A549 (cell line): ENCODE measurements at regions not wholly inside any gene's neighbourhood (a gene's known extent, or its start where the extent isn't known, plus 50 kb on each side); places are given as distances from the start of the nearest gene placed in this dataset.

Source experiments
- ATAC-seq, 2 experiments: fragments of 200-7000 bp in 1 of 2; fragments of >200 bp in 1 of 2; cut with Nextera tagmentation in 1 of 2; cut with Tn5 transposase in 1 of 2; 3 replicates each; pipeline versions ENCODE4 v1.8.0 to v1.9.1; 2018 to 2020; ENCODE audit warnings: mild to moderate bottlenecking in 1 of 2, moderate library complexity in 1 of 2
- CTCF ChIA-PET: fragments of 300-600 bp; sonication (Branson Sonifier 250); formaldehyde crosslinking; extraction: SDS; loops from one replicate; lab custom pipeline; 2021; ENCODE audit warnings: antibody characterized with exemption, inconsistent platforms; lab: Yijun Ruan, JAX
- POLR2A ChIA-PET: fragments of 350-600 bp; formaldehyde crosslinking; extraction: SDS; loops from one replicate; lab custom pipeline; 2021; ENCODE audit warnings: antibody characterized with exemption, inconsistent platforms; lab: Yijun Ruan, JAX
- DNase-seq, 2 experiments: peaks; one replicate each; pipeline versions ENCODE4 v3.0.0 to v3.0.0-alpha.2; 2011 to 2016; ENCODE audit warnings: low read depth in 1 of 2, low spot score in 1 of 2
- FAIRE-seq: peaks from 2 replicates; lab custom pipeline; 2011; peaks lifted over from hg19 to GRCh38; lab: Jason Lieb, UNC
- H3K27ac ChIP-seq, 2 experiments: fragments of >200 bp; sonication (Bioruptor Twin); formaldehyde crosslinking; 3 replicates each; pipeline ENCODE4 v1.5.1; 2016 to 2017
- H3K4me1 ChIP-seq: fragments of >200 bp; sonication (Bioruptor Twin); formaldehyde crosslinking; 3 replicates; pipeline ENCODE4 v1.6.1; 2016
- H3K4me2 ChIP-seq: fragments of >200 bp; sonication (Bioruptor Twin); formaldehyde crosslinking; 3 replicates; pipeline ENCODE4 v1.6.1; 2016
- H3K4me3 ChIP-seq: fragments of >200 bp; sonication (Bioruptor Twin); formaldehyde crosslinking; 3 replicates; pipeline ENCODE4 v1.5.1; 2016
- H3K9me3 ChIP-seq: fragments of >200 bp; sonication (Bioruptor Twin); formaldehyde crosslinking; 3 replicates; pipeline ENCODE4 v1.6.1; 2016
- BHLHE40 ChIP-seq: IDR thresholded peaks from 2 replicates; pipeline ENCODE4 v1.6.1; 2012; ENCODE audit warnings: low read depth, low read length, inconsistent platforms
- CBX2 ChIP-seq: fragments of 200-600 bp; sonication (generic); IDR thresholded peaks from 2 replicates; pipeline ENCODE4 v1.6.1; 2016; ENCODE audit warnings: low read depth, mild to moderate bottlenecking, borderline replicate concordance
- CBX8 ChIP-seq: fragments of 200-600 bp; sonication (generic); IDR thresholded peaks from 2 replicates; pipeline ENCODE4 v1.6.1; 2016
- CEBPB ChIP-seq, 2 experiments: fragments of >200 bp in 1 of 2; sonication (Bioruptor Twin) in 1 of 2; formaldehyde crosslinking in 1 of 2; IDR thresholded peaks; 2 replicates each; pipeline ENCODE4 v1.6.1; 2012 to 2016
- CHD4 ChIP-seq: fragments of 200-600 bp; sonication (generic); IDR thresholded peaks from 2 replicates; pipeline ENCODE4 v1.6.1; 2016; ENCODE audit warnings: antibody characterized with exemption, mild to moderate bottlenecking, borderline replicate concordance
- FOSB ChIP-seq: fragments of 250-450 bp; sonication (Bioruptor Pico); IDR thresholded peaks from 2 replicates; pipeline ENCODE4 v1.5.0; 2020; ENCODE audit warnings: mild to moderate bottlenecking, moderate library complexity
- FOSL2 ChIP-seq, 2 experiments: fragments of 450-650 bp in 1 of 2; fragments of >200 bp in 1 of 2; sonication (Bioruptor Twin) in 1 of 2; formaldehyde crosslinking; IDR thresholded peaks; 2 replicates each; pipeline versions ENCODE4 v1.5.0 to v1.6.1; 2016 to 2020; ENCODE audit warnings: mild to moderate bottlenecking in 1 of 2, moderate library complexity in 1 of 2
- GATA3 ChIP-seq: IDR thresholded peaks from 2 replicates; pipeline ENCODE4 v1.6.1; 2012; ENCODE audit warnings: borderline replicate concordance
- HEYL ChIP-seq: fragments of 250-450 bp; sonication (Bioruptor Pico); IDR thresholded peaks from 2 replicates; pipeline ENCODE4 v1.8.0; 2021; ENCODE audit warnings: mild to moderate bottlenecking, moderate library complexity
- HOXB13 ChIP-seq: fragments of 250-450 bp; sonication (Bioruptor Pico); IDR thresholded peaks from 2 replicates; pipeline ENCODE4 v1.5.0; 2020; ENCODE audit warnings: low read depth, mild to moderate bottlenecking, moderate library complexity
- JUNB ChIP-seq: fragments of >200 bp; sonication (Bioruptor Twin); formaldehyde crosslinking; IDR thresholded peaks from 2 replicates; pipeline ENCODE4 v1.6.1; 2016
- MAFK ChIP-seq: fragments of 450-650 bp; IDR thresholded peaks from 2 replicates; pipeline ENCODE4 v1.6.1; 2014; ENCODE audit not compliant: partially characterized antibody
- MAZ ChIP-seq: fragments of 150-350 bp; IDR thresholded peaks from 2 replicates; pipeline ENCODE4 v1.6.1; 2014; ENCODE audit warnings: antibody characterized with exemption, low read depth, low read length, borderline replicate concordance
- MYC ChIP-seq: IDR thresholded peaks from 2 replicates; pipeline ENCODE4 v1.6.1; 2012; ENCODE audit warnings: mild to moderate bottlenecking, inconsistent platforms, low read length, improper control_type of control experiment, borderline replicate concordance
- RFX5 ChIP-seq: fragments of 450-650 bp; IDR thresholded peaks from 2 replicates; pipeline ENCODE4 v1.7.1; 2014; ENCODE audit warnings: antibody characterized with exemption, mild to moderate bottlenecking, moderate library complexity
- RNF2 ChIP-seq: fragments of 200-600 bp; sonication (generic); IDR thresholded peaks from 2 replicates; pipeline ENCODE4 v1.6.1; 2016; ENCODE audit warnings: low read depth, mild to moderate bottlenecking, antibody characterized with exemption, moderate library complexity, borderline replicate concordance
- SMC3 ChIP-seq: fragments of >200 bp; sonication (Bioruptor Twin); formaldehyde crosslinking; IDR thresholded peaks from 3 replicates; pipeline ENCODE4 v1.6.1; 2018; ENCODE audit warnings: inconsistent platforms
- TFCP2L1 ChIP-seq: fragments of 250-450 bp; sonication (Bioruptor Pico); IDR thresholded peaks from 2 replicates; pipeline ENCODE4 v1.5.0; 2021; ENCODE audit warnings: mild to moderate bottlenecking
- TP53 ChIP-seq: fragments of 250-450 bp; sonication (Bioruptor Pico); IDR thresholded peaks from 2 replicates; pipeline ENCODE4 v1.5.0; 2021; ENCODE audit warnings: mild to moderate bottlenecking, moderate library complexity
- ZC3H11A ChIP-seq: fragments of 450-650 bp; IDR thresholded peaks from 2 replicates; pipeline ENCODE4 v1.6.1; 2014; ENCODE audit warnings: antibody characterized with exemption, mild to moderate bottlenecking
- ZNF302 ChIP-seq: fragments of 250-450 bp; sonication (Bioruptor Pico); IDR thresholded peaks from 2 replicates; pipeline ENCODE4 v1.9.0; 2021; ENCODE audit warnings: inconsistent platforms, mild to moderate bottlenecking, moderate library complexity
- ZSCAN20 ChIP-seq: fragments of 250-450 bp; sonication (Bioruptor Pico); IDR thresholded peaks from 2 replicates; pipeline ENCODE4 v1.8.0; 2022; ENCODE audit warnings: mild to moderate bottlenecking, moderate library complexity
- WGBS: methylation state at CpG from one replicate; pipeline ENCODE4 v1.1.6; 2017; ENCODE audit errors: missing lambda C conversion rate; 5-methylcytosine and 5-hydroxymethylcytosine counted together
- TF ChIP-seq, protein P1 (sequence below): IDR thresholded peaks from 2 replicates; pipeline ENCODE4 v1.6.1; 2012
- TF ChIP-seq, protein P2 (sequence below): fragments of 200-600 bp; sonication (generic); IDR thresholded peaks from 2 replicates; pipeline ENCODE4 v1.6.1; 2016; ENCODE audit warnings: antibody characterized with exemption, mild to moderate bottlenecking, moderate library complexity
- TF ChIP-seq, protein P3 (sequence below): fragments of 450-650 bp; IDR thresholded peaks from 2 replicates; pipeline ENCODE4 v1.6.1; 2014; ENCODE audit warnings: antibody characterized with exemption

DNA sequence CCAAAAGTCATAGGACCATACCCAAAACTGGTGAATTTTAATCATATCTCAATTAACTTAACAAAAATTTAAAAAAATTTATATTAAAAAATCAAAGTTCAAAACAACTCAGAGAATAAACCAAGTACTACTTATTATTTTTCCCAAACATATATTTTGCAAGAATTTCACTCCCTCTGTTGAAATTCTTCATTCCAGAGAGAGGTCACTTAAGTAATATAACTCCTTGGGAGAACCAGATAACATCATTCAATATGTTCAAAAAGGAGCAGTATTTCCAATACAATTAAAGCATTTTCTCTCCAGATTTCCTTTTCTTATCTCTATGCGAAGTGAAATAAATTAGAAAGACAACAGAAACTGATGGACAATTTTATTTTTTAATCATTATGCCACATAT is 165.9 kb upstream of the RND3 start:
- FAIRE-seq: no peak
- CTCF ChIA-PET: no interaction called here
- POLR2A ChIA-PET: no interaction called here
- no peak for DNase-seq
- ATAC-seq: no peak
- no peaks in the 10 kb centered on the region for H3K4me1 ChIP-seq
- no peak overlapping the region for H3K4me3 ChIP-seq
- TF ChIP-seq HEYL (CRISPR knock-in tag) (no peak), ZSCAN20 (CRISPR knock-in tag) (no peak), TP53 (CRISPR knock-in tag) (no peak), CHD4 (no peak), RFX5 (no peak), FOSB (CRISPR knock-in tag) (no peak), FOSL2 (IDR thresholded peaks at IDR 0.05) (no peak), FOSL2 (CRISPR knock-in tag; IDR thresholded peaks at IDR 0.05) (no peak), SMC3 (no peak), MAFK (no peak), GATA3 (no peak), MYC (no peak), ZNF302 (no peak)
- TF ChIP-seq, protein P1, sequence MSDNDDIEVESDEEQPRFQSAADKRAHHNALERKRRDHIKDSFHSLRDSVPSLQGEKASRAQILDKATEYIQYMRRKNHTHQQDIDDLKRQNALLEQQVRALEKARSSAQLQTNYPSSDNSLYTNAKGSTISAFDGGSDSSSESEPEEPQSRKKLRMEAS: no peak
- H3K9me3 ChIP-seq: no peaks in the 10 kb centered on the region
- no peak overlapping the region for H3K4me2 ChIP-seq
- 60% methylated on average over 1 of the region's 1 CpG for WGBS
- no peak overlapping the region for H3K27ac ChIP-seq

DNA sequence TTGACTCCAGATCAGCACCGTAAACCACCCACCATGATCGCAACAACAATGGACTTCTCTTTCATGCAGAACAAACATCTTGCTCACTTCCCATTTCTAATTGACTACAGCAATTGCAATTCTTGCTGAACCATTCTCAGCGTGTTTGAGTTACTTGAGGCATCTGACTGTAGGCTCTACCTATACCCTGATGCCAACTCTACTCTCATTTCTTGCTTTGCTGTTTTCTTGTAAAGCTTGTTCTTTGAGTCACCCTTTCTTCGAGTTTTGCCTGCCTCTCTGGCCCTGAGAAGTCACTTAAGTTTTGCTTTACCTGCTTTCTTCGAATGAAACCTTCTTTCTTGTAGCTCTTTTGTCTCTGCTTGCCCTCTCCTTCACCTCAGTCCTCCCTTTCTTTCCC is 160.5 kb upstream of the RND3 start:
- Histone ChIP-seq H3K4me3 (no peak overlapping the region), H3K27ac (no peak overlapping the region), H3K4me1 (peaks cover 28% of the 10 kb centered on the region), H3K9me3 (no peaks in the 10 kb centered on the region), H3K4me2 (no peak overlapping the region)
- WGBS: 65% methylated on average over 5 of the region's 5 CpGs
- FAIRE-seq (no peak), ATAC-seq (no peak), DNase-seq (no peak)
- TF ChIP-seq CHD4 (no peak), CEBPB (IDR thresholded peaks at IDR 0.05) (no peak), BHLHE40 (no peak), TFCP2L1 (CRISPR knock-in tag) (no peak), CBX2 (no peak), MYC (no peak)
- ChIA-PET CTCF (no interaction called here), POLR2A (no interaction called here)

DNA sequence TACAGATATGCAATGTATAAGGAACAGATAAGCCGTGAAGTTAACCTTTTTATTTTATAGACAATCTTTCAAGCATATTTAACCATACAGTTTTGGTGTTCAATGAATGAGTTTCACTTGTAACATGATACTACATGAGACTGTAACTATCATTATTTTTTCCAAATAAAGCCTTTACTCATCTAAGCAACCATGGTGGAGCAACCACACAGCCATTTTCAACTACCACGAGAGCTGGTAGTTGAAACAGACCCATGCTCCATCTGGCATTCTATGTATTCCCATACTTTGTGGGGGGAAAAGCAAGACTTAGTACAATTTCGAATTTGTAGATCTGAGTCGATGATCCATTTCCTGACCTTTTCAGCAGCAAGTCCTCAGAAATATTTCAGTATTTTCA is 159.3 kb upstream of the RND3 start:
- H3K4me2 ChIP-seq: no peak overlapping the region
- peaks cover 28% of the 10 kb centered on the region for H3K4me1 ChIP-seq
- ATAC-seq (no peak), FAIRE-seq (no peak), DNase-seq (no peak)
- ChIA-PET POLR2A (no interaction called here), CTCF (no interaction called here)
- no peak for TF ChIP-seq HOXB13 (CRISPR knock-in tag)
- TF ChIP-seq RNF2: no peak
- TF ChIP-seq CBX8: no peak
- no peak for TF ChIP-seq JUNB
- no peak for TF ChIP-seq TP53 (CRISPR knock-in tag)
- TF ChIP-seq ZC3H11A: no peak
- TF ChIP-seq CBX2: no peak
- TF ChIP-seq, protein P2, sequence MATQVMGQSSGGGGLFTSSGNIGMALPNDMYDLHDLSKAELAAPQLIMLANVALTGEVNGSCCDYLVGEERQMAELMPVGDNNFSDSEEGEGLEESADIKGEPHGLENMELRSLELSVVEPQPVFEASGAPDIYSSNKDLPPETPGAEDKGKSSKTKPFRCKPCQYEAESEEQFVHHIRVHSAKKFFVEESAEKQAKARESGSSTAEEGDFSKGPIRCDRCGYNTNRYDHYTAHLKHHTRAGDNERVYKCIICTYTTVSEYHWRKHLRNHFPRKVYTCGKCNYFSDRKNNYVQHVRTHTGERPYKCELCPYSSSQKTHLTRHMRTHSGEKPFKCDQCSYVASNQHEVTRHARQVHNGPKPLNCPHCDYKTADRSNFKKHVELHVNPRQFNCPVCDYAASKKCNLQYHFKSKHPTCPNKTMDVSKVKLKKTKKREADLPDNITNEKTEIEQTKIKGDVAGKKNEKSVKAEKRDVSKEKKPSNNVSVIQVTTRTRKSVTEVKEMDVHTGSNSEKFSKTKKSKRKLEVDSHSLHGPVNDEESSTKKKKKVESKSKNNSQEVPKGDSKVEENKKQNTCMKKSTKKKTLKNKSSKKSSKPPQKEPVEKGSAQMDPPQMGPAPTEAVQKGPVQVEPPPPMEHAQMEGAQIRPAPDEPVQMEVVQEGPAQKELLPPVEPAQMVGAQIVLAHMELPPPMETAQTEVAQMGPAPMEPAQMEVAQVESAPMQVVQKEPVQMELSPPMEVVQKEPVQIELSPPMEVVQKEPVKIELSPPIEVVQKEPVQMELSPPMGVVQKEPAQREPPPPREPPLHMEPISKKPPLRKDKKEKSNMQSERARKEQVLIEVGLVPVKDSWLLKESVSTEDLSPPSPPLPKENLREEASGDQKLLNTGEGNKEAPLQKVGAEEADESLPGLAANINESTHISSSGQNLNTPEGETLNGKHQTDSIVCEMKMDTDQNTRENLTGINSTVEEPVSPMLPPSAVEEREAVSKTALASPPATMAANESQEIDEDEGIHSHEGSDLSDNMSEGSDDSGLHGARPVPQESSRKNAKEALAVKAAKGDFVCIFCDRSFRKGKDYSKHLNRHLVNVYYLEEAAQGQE: no peak
- TF ChIP-seq, protein P3, sequence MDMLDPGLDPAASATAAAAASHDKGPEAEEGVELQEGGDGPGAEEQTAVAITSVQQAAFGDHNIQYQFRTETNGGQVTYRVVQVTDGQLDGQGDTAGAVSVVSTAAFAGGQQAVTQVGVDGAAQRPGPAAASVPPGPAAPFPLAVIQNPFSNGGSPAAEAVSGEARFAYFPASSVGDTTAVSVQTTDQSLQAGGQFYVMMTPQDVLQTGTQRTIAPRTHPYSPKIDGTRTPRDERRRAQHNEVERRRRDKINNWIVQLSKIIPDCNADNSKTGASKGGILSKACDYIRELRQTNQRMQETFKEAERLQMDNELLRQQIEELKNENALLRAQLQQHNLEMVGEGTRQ: no peak
- no peak for TF ChIP-seq ZNF302
- no peak for TF ChIP-seq MAZ
- no peaks in the 10 kb centered on the region for H3K9me3 ChIP-seq
- WGBS: 51% methylated on average over 4 of the region's 4 CpGs
- no peak overlapping the region for H3K4me3 ChIP-seq
- H3K27ac ChIP-seq: no peak overlapping the region
